ENCODE measurements at regions not wholly inside any gene's neighbourhood (a gene's known extent, or its start where the extent isn't known, plus 50 kb on each side); places are given as distances from the start of the nearest gene placed in this dataset.
"Not testable (repeated sequence)": the region's sequence is repeated elsewhere in the genome, so short reads cannot be mapped to it uniquely, and the experiment has no call there.

DNA sequence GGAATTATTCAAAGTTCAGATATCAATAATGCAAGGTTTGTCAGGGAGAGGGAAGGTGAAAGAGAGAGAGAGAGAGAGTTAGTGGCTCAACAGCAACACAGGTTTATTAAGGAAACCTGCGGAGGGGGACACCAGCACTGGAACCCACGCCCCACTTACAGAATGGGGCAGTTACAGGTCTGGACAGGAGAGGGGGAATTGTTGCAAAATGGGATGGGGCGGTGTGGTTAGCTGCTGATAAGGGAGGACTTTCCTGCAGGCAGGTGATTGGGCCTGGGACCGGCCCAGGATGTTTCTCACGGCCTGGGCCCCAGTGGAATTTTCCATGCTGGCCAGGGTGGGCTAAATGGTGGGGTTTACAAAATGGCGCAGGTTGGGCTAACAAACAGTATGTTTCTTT is 278.2 kb upstream of the SLC16A7 start:
- no peak overlapping the region for H2AFZ ChIP-seq (ENCODE audit: low read length)
- no peak overlapping the region for H3K9ac ChIP-seq (ENCODE audit: low read length)
- TF ChIP-seq EZH2 (optimal IDR thresholded peaks at IDR 0.05; ENCODE audit: low read depth, low read length) (no peak), EZH2phosphoT487 (IDR thresholded peaks at IDR 0.05; ENCODE audit: low read length) (no peak)
- TF ChIP-seq, protein P1, sequence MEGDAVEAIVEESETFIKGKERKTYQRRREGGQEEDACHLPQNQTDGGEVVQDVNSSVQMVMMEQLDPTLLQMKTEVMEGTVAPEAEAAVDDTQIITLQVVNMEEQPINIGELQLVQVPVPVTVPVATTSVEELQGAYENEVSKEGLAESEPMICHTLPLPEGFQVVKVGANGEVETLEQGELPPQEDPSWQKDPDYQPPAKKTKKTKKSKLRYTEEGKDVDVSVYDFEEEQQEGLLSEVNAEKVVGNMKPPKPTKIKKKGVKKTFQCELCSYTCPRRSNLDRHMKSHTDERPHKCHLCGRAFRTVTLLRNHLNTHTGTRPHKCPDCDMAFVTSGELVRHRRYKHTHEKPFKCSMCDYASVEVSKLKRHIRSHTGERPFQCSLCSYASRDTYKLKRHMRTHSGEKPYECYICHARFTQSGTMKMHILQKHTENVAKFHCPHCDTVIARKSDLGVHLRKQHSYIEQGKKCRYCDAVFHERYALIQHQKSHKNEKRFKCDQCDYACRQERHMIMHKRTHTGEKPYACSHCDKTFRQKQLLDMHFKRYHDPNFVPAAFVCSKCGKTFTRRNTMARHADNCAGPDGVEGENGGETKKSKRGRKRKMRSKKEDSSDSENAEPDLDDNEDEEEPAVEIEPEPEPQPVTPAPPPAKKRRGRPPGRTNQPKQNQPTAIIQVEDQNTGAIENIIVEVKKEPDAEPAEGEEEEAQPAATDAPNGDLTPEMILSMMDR (IDR thresholded peaks at IDR 0.05; ENCODE audit: low read length): no peak
- no peaks in the 10 kb centered on the region for H3K27me3 ChIP-seq (replicated peaks; ENCODE audit: insufficient read depth, low read length)
- no peaks in the 10 kb centered on the region for H3K9me3 ChIP-seq (replicated peaks; ENCODE audit: insufficient read depth, low read length)
- no peak for DNase-seq
- no peak overlapping the region for H3K4me2 ChIP-seq (ENCODE audit: low read depth, low read length)
- no peaks in the 10 kb centered on the region for H3K36me3 ChIP-seq (replicated peaks; ENCODE audit: insufficient read depth, low read length)
- H4K20me1 ChIP-seq (ENCODE audit: insufficient read depth, low read length): no peaks in the 10 kb centered on the region
- H3K4me1 ChIP-seq (ENCODE audit: low read length): no peaks in the 10 kb centered on the region
- no peaks in the 10 kb centered on the region for H3F3A ChIP-seq (ENCODE audit: insufficient read depth, low read length)
- H3K9me2 ChIP-seq (replicated peaks; ENCODE audit: insufficient read depth, low read length): no peaks in the 10 kb centered on the region
- H3K79me2 ChIP-seq (ENCODE audit: low read length): no peaks in the 10 kb centered on the region
- H3K27ac ChIP-seq (ENCODE audit: low read length): no peak overlapping the region
- no peak overlapping the region for H3K4me3 ChIP-seq (ENCODE audit: low read length)

DNA sequence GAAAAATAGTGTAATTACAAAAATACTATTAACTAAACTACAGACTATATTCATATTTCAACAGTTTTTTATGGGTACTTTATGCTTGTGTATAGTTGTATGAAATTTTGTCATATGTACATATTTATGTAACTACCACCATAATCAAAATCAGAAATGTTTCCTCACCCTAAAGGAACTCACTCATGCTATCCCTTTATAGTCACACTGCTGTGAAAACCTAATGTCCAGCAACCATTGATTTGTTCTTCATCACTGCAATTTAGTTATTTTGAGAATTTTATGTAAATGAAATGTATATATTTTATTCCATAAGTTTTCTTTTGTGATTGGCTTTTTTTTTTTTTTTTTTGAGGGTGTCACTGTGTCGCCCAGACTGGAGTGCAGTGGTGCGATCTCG is 278.9 kb upstream of the SLC16A7 start:
- Histone ChIP-seq H4K20me1 (ENCODE audit: insufficient read depth, low read length) (no peaks in the 10 kb centered on the region), H2AFZ (ENCODE audit: low read length) (no peak overlapping the region), H3K27ac (ENCODE audit: low read length) (no peak overlapping the region), H3K4me2 (ENCODE audit: low read depth, low read length) (no peak overlapping the region), H3K4me1 (ENCODE audit: low read length) (no peaks in the 10 kb centered on the region), H3F3A (ENCODE audit: insufficient read depth, low read length) (no peaks in the 10 kb centered on the region), H3K9me2 (replicated peaks; ENCODE audit: insufficient read depth, low read length) (no peaks in the 10 kb centered on the region), H3K36me3 (replicated peaks; ENCODE audit: insufficient read depth, low read length) (no peaks in the 10 kb centered on the region), H3K79me2 (ENCODE audit: low read length) (no peaks in the 10 kb centered on the region), H3K27me3 (replicated peaks; ENCODE audit: insufficient read depth, low read length) (no peaks in the 10 kb centered on the region), H3K9ac (ENCODE audit: low read length) (no peak overlapping the region), H3K9me3 (replicated peaks; ENCODE audit: insufficient read depth, low read length) (no peaks in the 10 kb centered on the region), H3K4me3 (ENCODE audit: low read length) (no peak overlapping the region)
- DNase-seq: no peak
- TF ChIP-seq, protein P1 (IDR thresholded peaks at IDR 0.05; ENCODE audit: low read length): no peak
- TF ChIP-seq EZH2phosphoT487 (IDR thresholded peaks at IDR 0.05; ENCODE audit: low read length) (no peak), EZH2 (optimal IDR thresholded peaks at IDR 0.05; ENCODE audit: low read depth, low read length) (no peak)

DNA sequence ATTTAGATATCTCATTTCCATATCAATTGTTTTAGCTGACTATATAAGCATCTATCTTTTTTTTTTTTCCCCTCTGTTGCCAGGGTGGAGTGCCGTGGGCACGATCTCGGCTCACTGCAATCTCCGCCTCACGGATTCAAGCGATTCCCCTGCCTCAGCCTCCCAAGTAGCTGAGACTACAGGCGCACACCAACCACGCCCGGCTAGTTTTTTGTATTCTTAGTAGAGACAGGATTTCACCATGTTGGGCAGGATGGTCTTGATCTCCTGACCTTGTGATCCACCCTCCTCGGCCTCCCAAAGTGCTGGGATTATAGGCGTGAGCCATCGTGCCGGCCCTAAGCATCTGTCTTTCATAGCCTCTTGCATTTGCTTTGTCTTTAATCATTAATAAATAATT is 279.5 kb upstream of the SLC16A7 start:
- not testable (repeated sequence) for H3K79me2 ChIP-seq (ENCODE audit: low read length); H3K9ac ChIP-seq (ENCODE audit: low read length); H3K27ac ChIP-seq (ENCODE audit: low read length); H3K36me3 ChIP-seq (replicated peaks; ENCODE audit: insufficient read depth, low read length); H2AFZ ChIP-seq (ENCODE audit: low read length); H3F3A ChIP-seq (ENCODE audit: insufficient read depth, low read length); H3K27me3 ChIP-seq (replicated peaks; ENCODE audit: insufficient read depth, low read length); DNase-seq; H3K4me3 ChIP-seq (ENCODE audit: low read length); H3K4me1 ChIP-seq (ENCODE audit: low read length); H3K9me3 ChIP-seq (replicated peaks; ENCODE audit: insufficient read depth, low read length); H3K4me2 ChIP-seq (ENCODE audit: low read depth, low read length); H4K20me1 ChIP-seq (ENCODE audit: insufficient read depth, low read length); H3K9me2 ChIP-seq (replicated peaks; ENCODE audit: insufficient read depth, low read length)

DNA sequence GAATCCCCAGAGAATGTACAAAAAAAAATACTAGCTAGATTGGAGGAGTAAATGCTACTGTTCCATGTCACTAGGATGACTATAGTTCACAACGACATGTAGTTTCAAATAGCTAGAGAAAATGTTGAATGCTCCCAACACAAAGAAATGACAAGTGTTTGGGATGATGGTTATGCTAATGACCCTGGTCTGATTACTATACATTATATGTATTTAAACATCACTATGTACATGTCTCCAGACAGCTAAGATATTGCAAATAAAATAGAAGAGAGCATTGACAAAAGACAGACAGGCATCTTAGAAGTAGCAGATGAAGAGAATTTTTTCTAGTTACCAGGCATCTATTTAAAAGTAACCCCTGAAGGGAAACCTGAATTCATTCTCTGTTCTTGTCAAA is 281.6 kb upstream of the SLC16A7 start:
- H3K4me2 ChIP-seq (ENCODE audit: low read depth, low read length): no peak overlapping the region

More for the DNA sequence above, 281.6 kb upstream of the SLC16A7 start:
- Histone ChIP-seq H3K9me2 (replicated peaks; ENCODE audit: insufficient read depth, low read length) (no peaks in the 10 kb centered on the region), H3K4me3 (ENCODE audit: low read length) (no peak overlapping the region), H3F3A (ENCODE audit: insufficient read depth, low read length) (no peaks in the 10 kb centered on the region), H3K9me3 (replicated peaks; ENCODE audit: insufficient read depth, low read length) (no peaks in the 10 kb centered on the region), H3K79me2 (ENCODE audit: low read length) (no peaks in the 10 kb centered on the region), H3K36me3 (replicated peaks; ENCODE audit: insufficient read depth, low read length) (no peaks in the 10 kb centered on the region), H3K4me1 (ENCODE audit: low read length) (no peaks in the 10 kb centered on the region), H3K9ac (ENCODE audit: low read length) (no peak overlapping the region), H3K27me3 (replicated peaks; ENCODE audit: insufficient read depth, low read length) (no peaks in the 10 kb centered on the region), H3K27ac (ENCODE audit: low read length) (no peak overlapping the region), H4K20me1 (ENCODE audit: insufficient read depth, low read length) (no peaks in the 10 kb centered on the region), H2AFZ (ENCODE audit: low read length) (no peak overlapping the region)
- TF ChIP-seq EZH2 (optimal IDR thresholded peaks at IDR 0.05; ENCODE audit: low read depth, low read length) (no peak), EZH2phosphoT487 (IDR thresholded peaks at IDR 0.05; ENCODE audit: low read length) (no peak)
- TF ChIP-seq, protein P1 (IDR thresholded peaks at IDR 0.05; ENCODE audit: low read length): no peak
- DNase-seq: no peak

All from MM.1S (cell line).